HepG2 (cell line): ENCODE measurements at regions not wholly inside any gene's neighbourhood (a gene's known extent, or its start where the extent isn't known, plus 50 kb on each side); places are given as distances from the start of the nearest gene placed in this dataset.

Experiments
- ATAC-seq: fragments of 200-7000 bp; cut with Tn5 transposase; 3 replicates; pipeline ENCODE4 v1.9.1; 2020; ENCODE audit warnings: mild to moderate bottlenecking, moderate library complexity
- BruUV-seq: library from RNA; stranded (reverse); fragments of 400-500 nt; replicated peaks from 2 replicates; lab custom pipeline; 2021; lab: Mats Ljungman, UMichigan
- CTCF ChIA-PET: fragments of 300-600 bp; formaldehyde crosslinking; extraction: SDS; loops from one replicate; lab custom pipeline; 2021; ENCODE audit warnings: low total read pairs, inconsistent platforms, low intra/inter-chr PET ratio; lab: Yijun Ruan, JAX
- POLR2A ChIA-PET: fragments of 350-600 bp; sonication (Branson Sonifier 250); formaldehyde crosslinking; loops from one replicate; lab custom pipeline; 2020; ENCODE audit warnings: antibody characterized with exemption, inconsistent platforms; lab: Yijun Ruan, JAX
- DNase-seq: peaks from one replicate; pipeline ENCODE4 v3.0.0-alpha.2; 2015; ENCODE audit warnings: low spot score
- FAIRE-seq: peaks from 3 replicates; lab custom pipeline; 2011; peaks lifted over from hg19 to GRCh38; lab: Jason Lieb, UNC
- H2AFZ ChIP-seq: one replicate; pipeline ENCODE4 v1.6.1; 2011; ENCODE audit warnings: low read length, inconsistent platforms
- H3K27ac ChIP-seq: fragments of 300-600 bp; 3 replicates; pipeline ENCODE4 v1.8.0; 2011; ENCODE audit warnings: mixed run types, mild to moderate bottlenecking, mixed read lengths, low read length, inconsistent platforms; ENCODE audit not compliant: insufficient read depth; ENCODE audit errors: extremely low read length
- H3K27me3 ChIP-seq, 2 experiments: fragments of 200-600 bp in 1 of 2; 2 replicates in 1 of 2; 3 replicates in 1 of 2; pipeline versions ENCODE4 v1.6.0 to v1.8.0; 2011; ENCODE audit warnings: low read length in 2 of 2, mild to moderate bottlenecking in 2 of 2, moderate library complexity in 2 of 2, inconsistent platforms in 1 of 2; ENCODE audit not compliant: insufficient read depth in 2 of 2, control insufficient read depth in 1 of 2
- H3K36me3 ChIP-seq, 2 experiments: fragments of 200-600 bp in 1 of 2; replicated peaks in 1 of 2; 2 replicates in 1 of 2; 3 replicates in 1 of 2; pipeline versions ENCODE4 v1.5.1 to v1.8.0; 2011; ENCODE audit warnings: low read length in 2 of 2, inconsistent platforms in 1 of 2; ENCODE audit not compliant: insufficient read depth in 2 of 2, control insufficient read depth in 1 of 2
- H3K4me1 ChIP-seq: 2 replicates; pipeline ENCODE4 v1.5.1; 2012; ENCODE audit warnings: low read length, inconsistent platforms; ENCODE audit not compliant: insufficient read depth
- H3K4me2 ChIP-seq: 2 replicates; pipeline ENCODE4 v1.6.0; 2011; ENCODE audit warnings: low read depth, low read length, inconsistent platforms
- H3K4me3 ChIP-seq, 3 experiments: fragments of 200-600 bp in 1 of 3; sonication (generic), shearing (Covaris generic) in 1 of 3; replicated peaks in 1 of 3; 2 replicates each; pipeline ENCODE4 v1.5.1; 2011 to 2016; ENCODE audit warnings: low read length in 3 of 3, inconsistent platforms in 2 of 3, low read depth in 2 of 3, mild to moderate bottlenecking in 2 of 3, control low read depth in 1 of 3, mixed read lengths in 1 of 3; ENCODE audit not compliant: insufficient read depth in 1 of 3
- H3K79me2 ChIP-seq: one replicate; pipeline ENCODE4 v1.6.1; 2011; ENCODE audit warnings: low read length, inconsistent platforms; ENCODE audit not compliant: insufficient read depth
- H3K9ac ChIP-seq: 2 replicates; pipeline ENCODE4 v1.6.0; 2011; ENCODE audit warnings: mild to moderate bottlenecking, low read depth, low read length, inconsistent platforms; ENCODE audit not compliant: insufficient read depth
- H3K9me3 ChIP-seq: 2 replicates; pipeline ENCODE4 v1.5.1; 2012; ENCODE audit warnings: mild to moderate bottlenecking, low read length
- H4K20me1 ChIP-seq: 2 replicates; pipeline ENCODE4 v1.6.0; 2011; ENCODE audit warnings: inconsistent platforms, mild to moderate bottlenecking, low read length, moderate library complexity; ENCODE audit not compliant: insufficient read depth
- ERF ChIP-seq: IDR thresholded peaks from 2 replicates; pipeline ENCODE4 v1.6.1; 2018; ENCODE audit warnings: missing biosample characterization, missing genetic modification reagents
- GLI4 ChIP-seq: sonication (generic); formaldehyde crosslinking; IDR thresholded peaks from 2 replicates; pipeline ENCODE4 v1.5.1; 2020; ENCODE audit warnings: missing genetic modification reagents, mild to moderate bottlenecking, moderate library complexity, borderline replicate concordance
- KLF13 ChIP-seq: sonication (generic); formaldehyde crosslinking; IDR thresholded peaks from 2 replicates; pipeline ENCODE4 v1.4.0; 2020; ENCODE audit warnings: mild to moderate bottlenecking, missing genetic modification reagents
- ZBTB3 ChIP-seq: sonication (generic); formaldehyde crosslinking; IDR thresholded peaks from 2 replicates; pipeline ENCODE4 v1.4.0; 2020; ENCODE audit warnings: low read depth, mild to moderate bottlenecking, moderate library complexity, missing genetic modification reagents, borderline replicate concordance
- ZNF484 ChIP-seq: sonication (generic); formaldehyde crosslinking; IDR thresholded peaks from 2 replicates; pipeline ENCODE4 v1.5.1; 2020; ENCODE audit warnings: mild to moderate bottlenecking, low read depth, missing genetic modification reagents, borderline replicate concordance
- ZNF615 ChIP-seq: sonication (generic); formaldehyde crosslinking; IDR thresholded peaks from 2 replicates; pipeline ENCODE4 v1.5.0; 2020; ENCODE audit warnings: mild to moderate bottlenecking, missing genetic modification reagents, borderline replicate concordance
- WGBS: methylation state at CpG from one replicate; pipeline ENCODE4 v1.1.6; 2017; ENCODE audit warnings: low lambda C conversion rate; 5-methylcytosine and 5-hydroxymethylcytosine counted together
- in situ Hi-C: cut with HindIII; loops from 2 replicates; pipeline ENCODE4 v1.10.0; 2017; ENCODE audit warnings: low pct_unique_long_range_greater_than_20kb; ENCODE audit not compliant: extremely low pct_ligation_motif_present
- intact Hi-C: fragments of 100-400 bp; cut with micrococcal nuclease; formaldehyde crosslinking; loops from one replicate; pipeline ENCODE4 v1.10.0; 2022; ENCODE audit not compliant: unreplicated experiment
- TF ChIP-seq, protein P1 (sequence below): sonication (generic); formaldehyde crosslinking; IDR thresholded peaks from 2 replicates; pipeline ENCODE4 v1.4.0; 2020; ENCODE audit warnings: mild to moderate bottlenecking, missing genetic modification reagents
- TF ChIP-seq, protein P2 (sequence below): sonication (generic); formaldehyde crosslinking; IDR thresholded peaks from 2 replicates; pipeline ENCODE4 v1.4.0; 2020; ENCODE audit warnings: missing genetic modification reagents
- TF ChIP-seq, protein P3 (sequence below): sonication (generic); formaldehyde crosslinking; IDR thresholded peaks from 2 replicates; pipeline ENCODE4 v1.4.0; 2020; ENCODE audit warnings: missing genetic modification reagents
- TF ChIP-seq, protein P4 (sequence below): sonication (generic); formaldehyde crosslinking; IDR thresholded peaks from 2 replicates; pipeline ENCODE4 v1.8.1; 2023; ENCODE audit warnings: mild to moderate bottlenecking, missing genetic modification reagents

DNA sequence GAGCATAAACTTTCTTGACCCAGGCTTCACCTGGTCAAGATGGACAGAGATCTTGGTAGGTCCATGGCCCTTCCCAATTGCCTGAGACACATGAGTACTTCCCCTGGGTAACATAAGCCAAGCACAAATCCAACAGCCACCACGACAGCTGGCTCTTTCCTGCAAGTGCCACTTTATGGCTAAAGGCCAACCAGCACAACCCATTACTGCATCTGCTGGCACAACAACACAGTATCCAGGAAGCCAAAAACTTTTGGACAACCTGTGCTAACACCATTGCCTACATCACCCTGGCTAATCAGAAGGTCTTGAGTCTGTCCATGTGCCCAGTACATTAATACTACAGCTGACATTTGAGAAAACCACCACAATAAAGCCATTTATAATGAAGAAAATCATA is 548.0 kb upstream of the SEMA3D start:
- intact Hi-C loops: no loop called here
- FAIRE-seq: no peak
- no peak for DNase-seq
- BruUV-seq: no TSS peak
- POLR2A ChIA-PET: no interaction called here
- Histone ChIP-seq H3K9me3 (no peaks in the 10 kb centered on the region), H3K36me3 (no peaks in the 10 kb centered on the region), H3K4me2 (no peak overlapping the region), H3K4me3 (no peak overlapping the region)
- no peak for TF ChIP-seq ZNF615 (CRISPR knock-in tag)
- TF ChIP-seq KLF13 (CRISPR knock-in tag): no peak
- TF ChIP-seq, protein P1, sequence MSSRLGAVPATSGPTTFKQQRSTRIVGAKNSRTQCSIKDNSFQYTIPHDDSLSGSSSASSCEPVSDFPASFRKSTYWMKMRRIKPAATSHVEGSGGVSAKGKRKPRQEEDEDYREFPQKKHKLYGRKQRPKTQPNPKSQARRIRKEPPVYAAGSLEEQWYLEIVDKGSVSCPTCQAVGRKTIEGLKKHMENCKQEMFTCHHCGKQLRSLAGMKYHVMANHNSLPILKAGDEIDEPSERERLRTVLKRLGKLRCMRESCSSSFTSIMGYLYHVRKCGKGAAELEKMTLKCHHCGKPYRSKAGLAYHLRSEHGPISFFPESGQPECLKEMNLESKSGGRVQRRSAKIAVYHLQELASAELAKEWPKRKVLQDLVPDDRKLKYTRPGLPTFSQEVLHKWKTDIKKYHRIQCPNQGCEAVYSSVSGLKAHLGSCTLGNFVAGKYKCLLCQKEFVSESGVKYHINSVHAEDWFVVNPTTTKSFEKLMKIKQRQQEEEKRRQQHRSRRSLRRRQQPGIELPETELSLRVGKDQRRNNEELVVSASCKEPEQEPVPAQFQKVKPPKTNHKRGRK (CRISPR knock-in tag): no peak
- no peak for TF ChIP-seq GLI4 (CRISPR knock-in tag)
- TF ChIP-seq, all 625 proteins: peak for 0
- H3K27me3 ChIP-seq: no peaks in the 10 kb centered on the region
- H3K4me1 ChIP-seq: no peaks in the 10 kb centered on the region
- ATAC-seq: no peak
- 14% methylated on average over 1 of the region's 1 CpG for WGBS
- no peak overlapping the region for H3K27ac ChIP-seq
- H3K9ac ChIP-seq: no peak overlapping the region
- CTCF ChIA-PET: no interaction called here
- no peaks in the 10 kb centered on the region for H4K20me1 ChIP-seq
- no peaks in the 10 kb centered on the region for H3K79me2 ChIP-seq
- H2AFZ ChIP-seq: no peak overlapping the region
- in situ Hi-C loops: no loop called here

DNA sequence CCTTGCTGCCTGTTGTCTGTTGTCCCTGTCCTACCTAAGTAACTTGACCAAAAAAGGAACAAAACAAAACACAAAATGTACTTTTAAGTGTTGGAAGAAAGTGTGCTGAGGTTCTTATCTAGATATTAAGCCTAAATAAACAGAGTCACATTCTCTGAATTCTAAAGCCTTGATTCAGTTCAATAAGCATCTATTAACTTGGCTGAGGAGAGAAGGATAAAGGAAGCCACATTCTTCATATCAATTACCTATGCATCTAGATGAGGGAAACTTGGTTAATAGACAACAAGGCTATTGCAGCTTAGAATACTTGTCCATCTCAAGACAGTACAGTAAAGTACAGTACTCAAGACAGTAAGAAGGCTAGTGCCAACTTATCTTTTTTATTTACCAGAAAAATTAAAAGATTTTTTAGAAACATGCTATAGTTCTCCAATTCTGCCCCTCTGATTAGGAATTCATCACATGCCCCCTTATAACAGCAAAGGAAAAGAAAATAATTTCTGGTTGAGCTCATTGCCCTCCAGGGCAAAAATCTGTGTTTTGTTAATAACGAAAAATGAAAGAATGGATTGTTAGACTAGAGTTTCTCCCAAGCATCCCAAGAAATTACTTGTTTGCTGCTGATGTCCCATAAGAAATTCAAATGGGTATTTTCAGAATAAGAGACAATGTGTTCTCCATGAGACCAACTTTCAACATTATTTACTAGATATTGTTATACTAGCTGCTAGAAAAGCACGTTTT is 546.5 kb upstream of the SEMA3D start:
- Histone ChIP-seq H3K79me2 (no peaks in the 10 kb centered on the region), H3K4me2 (no peak overlapping the region), H3K9me3 (no peaks in the 10 kb centered on the region), H4K20me1 (no peaks in the 10 kb centered on the region), H3K27me3 (no peaks in the 10 kb centered on the region), H3K36me3 (no peaks in the 10 kb centered on the region), H3K4me1 (no peaks in the 10 kb centered on the region), H3K9ac (no peak overlapping the region), H3K4me3 (no peak overlapping the region), H3K27ac (no peak overlapping the region), H2AFZ (no peak overlapping the region)
- ChIA-PET CTCF (no interaction called here), POLR2A (no interaction called here)
- FAIRE-seq (no peak), ATAC-seq (no peak), DNase-seq (no peak)
- intact Hi-C loops: no loop called here
- in situ Hi-C loops: no loop called here
- 2% methylated on average over 2 of the region's 2 CpGs for WGBS
- BruUV-seq: no TSS peak
- no peak for TF ChIP-seq ERF (CRISPR knock-in tag)
- no peak for TF ChIP-seq ZNF484 (CRISPR knock-in tag)
- TF ChIP-seq ZBTB3 (CRISPR knock-in tag): no peak
- no peak for TF ChIP-seq KLF13 (CRISPR knock-in tag)
- TF ChIP-seq, protein P2, sequence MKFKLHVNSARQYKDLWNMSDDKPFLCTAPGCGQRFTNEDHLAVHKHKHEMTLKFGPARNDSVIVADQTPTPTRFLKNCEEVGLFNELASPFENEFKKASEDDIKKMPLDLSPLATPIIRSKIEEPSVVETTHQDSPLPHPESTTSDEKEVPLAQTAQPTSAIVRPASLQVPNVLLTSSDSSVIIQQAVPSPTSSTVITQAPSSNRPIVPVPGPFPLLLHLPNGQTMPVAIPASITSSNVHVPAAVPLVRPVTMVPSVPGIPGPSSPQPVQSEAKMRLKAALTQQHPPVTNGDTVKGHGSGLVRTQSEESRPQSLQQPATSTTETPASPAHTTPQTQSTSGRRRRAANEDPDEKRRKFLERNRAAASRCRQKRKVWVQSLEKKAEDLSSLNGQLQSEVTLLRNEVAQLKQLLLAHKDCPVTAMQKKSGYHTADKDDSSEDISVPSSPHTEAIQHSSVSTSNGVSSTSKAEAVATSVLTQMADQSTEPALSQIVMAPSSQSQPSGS: no peak
- TF ChIP-seq, protein P3, sequence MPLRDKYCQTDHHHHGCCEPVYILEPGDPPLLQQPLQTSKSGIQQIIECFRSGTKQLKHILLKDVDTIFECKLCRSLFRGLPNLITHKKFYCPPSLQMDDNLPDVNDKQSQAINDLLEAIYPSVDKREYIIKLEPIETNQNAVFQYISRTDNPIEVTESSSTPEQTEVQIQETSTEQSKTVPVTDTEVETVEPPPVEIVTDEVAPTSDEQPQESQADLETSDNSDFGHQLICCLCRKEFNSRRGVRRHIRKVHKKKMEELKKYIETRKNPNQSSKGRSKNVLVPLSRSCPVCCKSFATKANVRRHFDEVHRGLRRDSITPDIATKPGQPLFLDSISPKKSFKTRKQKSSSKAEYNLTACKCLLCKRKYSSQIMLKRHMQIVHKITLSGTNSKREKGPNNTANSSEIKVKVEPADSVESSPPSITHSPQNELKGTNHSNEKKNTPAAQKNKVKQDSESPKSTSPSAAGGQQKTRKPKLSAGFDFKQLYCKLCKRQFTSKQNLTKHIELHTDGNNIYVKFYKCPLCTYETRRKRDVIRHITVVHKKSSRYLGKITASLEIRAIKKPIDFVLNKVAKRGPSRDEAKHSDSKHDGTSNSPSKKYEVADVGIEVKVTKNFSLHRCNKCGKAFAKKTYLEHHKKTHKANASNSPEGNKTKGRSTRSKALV (CRISPR knock-in tag): no peak
- TF ChIP-seq, protein P4, sequence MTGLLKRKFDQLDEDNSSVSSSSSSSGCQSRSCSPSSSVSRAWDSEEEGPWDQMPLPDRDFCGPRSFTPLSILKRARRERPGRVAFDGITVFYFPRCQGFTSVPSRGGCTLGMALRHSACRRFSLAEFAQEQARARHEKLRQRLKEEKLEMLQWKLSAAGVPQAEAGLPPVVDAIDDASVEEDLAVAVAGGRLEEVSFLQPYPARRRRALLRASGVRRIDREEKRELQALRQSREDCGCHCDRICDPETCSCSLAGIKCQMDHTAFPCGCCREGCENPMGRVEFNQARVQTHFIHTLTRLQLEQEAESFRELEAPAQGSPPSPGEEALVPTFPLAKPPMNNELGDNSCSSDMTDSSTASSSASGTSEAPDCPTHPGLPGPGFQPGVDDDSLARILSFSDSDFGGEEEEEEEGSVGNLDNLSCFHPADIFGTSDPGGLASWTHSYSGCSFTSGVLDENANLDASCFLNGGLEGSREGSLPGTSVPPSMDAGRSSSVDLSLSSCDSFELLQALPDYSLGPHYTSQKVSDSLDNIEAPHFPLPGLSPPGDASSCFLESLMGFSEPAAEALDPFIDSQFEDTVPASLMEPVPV (CRISPR knock-in tag): no peak
